Mesodermal cell (in vitro differentiated cells): ENCODE measurements at regions not wholly inside any gene's neighbourhood (a gene's known extent, or its start where the extent isn't known, plus 50 kb on each side); places are given as distances from the start of the nearest gene placed in this dataset.

ENCODE experiments used
- H3K27ac ChIP-seq: 2 replicates; pipeline ENCODE4 v1.7.0; 2013; ENCODE audit warnings: mild to moderate bottlenecking, low read depth, low read length, moderate library complexity; ENCODE audit not compliant: severe bottlenecking
- H3K36me3 ChIP-seq: 2 replicates; pipeline ENCODE4 v1.7.1; 2013; ENCODE audit warnings: mild to moderate bottlenecking, low read length, moderate library complexity; ENCODE audit not compliant: control insufficient read depth, insufficient read depth
- H3K4me1 ChIP-seq: one replicate; pipeline ENCODE4 v1.7.1; 2013; ENCODE audit warnings: mild to moderate bottlenecking, low read length; ENCODE audit not compliant: insufficient read depth, control insufficient read depth, poor library complexity, severe bottlenecking
- H3K4me3 ChIP-seq: 2 replicates; pipeline ENCODE4 v1.7.0; 2013; ENCODE audit warnings: low read length, control low read depth, mild to moderate bottlenecking; ENCODE audit not compliant: insufficient read depth, poor library complexity, severe bottlenecking; ENCODE audit errors: extremely low read depth
- H3K9me3 ChIP-seq: 2 replicates; pipeline ENCODE4 v1.7.1; 2013; ENCODE audit warnings: mild to moderate bottlenecking, low read length, moderate library complexity; ENCODE audit not compliant: control insufficient read depth
- WGBS, 2 experiments: methylation state at CpG; one replicate each; pipeline ENCODE4 v1.1.5; 2013; ENCODE audit warnings: missing lambda C conversion rate in 2 of 2; ENCODE audit not compliant: insufficient coverage in 2 of 2; 5-methylcytosine and 5-hydroxymethylcytosine counted together

GRCh38 chr2:155209696-155210450 is 511.4 kb downstream of the KCNJ3 start:
- Histone ChIP-seq H3K4me3 (no peak overlapping the region), H3K4me1 (no peaks in the 10 kb centered on the region), H3K9me3 (no peaks in the 10 kb centered on the region), H3K36me3 (no peaks in the 10 kb centered on the region), H3K27ac (no peak overlapping the region)
- 100% methylated on average over 1 of the region's 2 CpGs for WGBS, 2 experiments

- Histone ChIP-seq H3K4me3 (no peak overlapping the region), H3K4me1 (no peaks in the 10 kb centered on the region), H3K9me3 (no peaks in the 10 kb centered on the region), H3K36me3 (no peaks in the 10 kb centered on the region), H3K27ac (no peak overlapping the region)
- no CpG with 5 or more reads among the region's 1 CpG for WGBS, 2 experiments
Observed at GRCh38 chr2:155203178-155203577, 504.7 kb downstream of the KCNJ3 start.

- H3K4me3 ChIP-seq: no peak overlapping the region
Observed at GRCh38 chr2:155200753-155201152, 502.3 kb downstream of the KCNJ3 start.

GRCh38 chr2:155190342-155190741 is 491.8 kb downstream of the KCNJ3 start:
- no peaks in the 10 kb centered on the region for H3K9me3 ChIP-seq
- H3K4me1 ChIP-seq: no peaks in the 10 kb centered on the region
- no peak overlapping the region for H3K4me3 ChIP-seq
- H3K27ac ChIP-seq: no peak overlapping the region
- H3K36me3 ChIP-seq: no peaks in the 10 kb centered on the region

More at GRCh38 chr2:155200753-155201152, 502.3 kb downstream of the KCNJ3 start:
- Histone ChIP-seq H3K36me3 (no peaks in the 10 kb centered on the region), H3K4me1 (no peaks in the 10 kb centered on the region), H3K9me3 (no peaks in the 10 kb centered on the region), H3K27ac (no peak overlapping the region)

- no peaks in the 10 kb centered on the region for H3K4me1 ChIP-seq
- H3K36me3 ChIP-seq: no peaks in the 10 kb centered on the region
- no peak overlapping the region for H3K4me3 ChIP-seq
- no peaks in the 10 kb centered on the region for H3K9me3 ChIP-seq
- WGBS, 2 experiments: 90% methylated on average over 2 of the region's 3 CpGs; no CpG with 5 or more reads in 1 of the 2 experiments
- H3K27ac ChIP-seq: no peak overlapping the region
Observed at GRCh38 chr2:155178921-155179320, 480.4 kb downstream of the KCNJ3 start.

- Histone ChIP-seq H3K9me3 (no peaks in the 10 kb centered on the region), H3K4me3 (no peak overlapping the region), H3K4me1 (no peaks in the 10 kb centered on the region), H3K27ac (no peak overlapping the region), H3K36me3 (no peaks in the 10 kb centered on the region)
- WGBS, 2 experiments: 80 to 86% methylated on average over 1 of the region's 1 CpG
Observed at GRCh38 chr2:155176345-155176744, 477.9 kb downstream of the KCNJ3 start.

- Histone ChIP-seq H3K27ac (no peak overlapping the region), H3K4me1 (no peaks in the 10 kb centered on the region), H3K36me3 (no peaks in the 10 kb centered on the region), H3K9me3 (no peaks in the 10 kb centered on the region), H3K4me3 (no peak overlapping the region)
- no CpG with 5 or more reads among the region's 5 CpGs for WGBS, 2 experiments
Observed at GRCh38 chr2:155169317-155169716, 470.8 kb downstream of the KCNJ3 start.

GRCh38 chr2:155162494-155162893 is 464.0 kb downstream of the KCNJ3 start:
- Histone ChIP-seq H3K9me3 (no peaks in the 10 kb centered on the region), H3K4me3 (no peak overlapping the region), H3K36me3 (no peaks in the 10 kb centered on the region), H3K27ac (no peak overlapping the region), H3K4me1 (no peaks in the 10 kb centered on the region)
- no CpG with 5 or more reads among the region's 1 CpG for WGBS, 2 experiments

- H3K4me1 ChIP-seq: no peaks in the 10 kb centered on the region
- no peak overlapping the region for H3K4me3 ChIP-seq
- no peak overlapping the region for H3K27ac ChIP-seq
- no peaks in the 10 kb centered on the region for H3K9me3 ChIP-seq
- H3K36me3 ChIP-seq: no peaks in the 10 kb centered on the region
Observed at GRCh38 chr2:155161314-155161713, 462.8 kb downstream of the KCNJ3 start.

GRCh38 chr2:155157711-155158110 is 459.2 kb downstream of the KCNJ3 start:
- WGBS, 2 experiments: 83% methylated on average over 1 of the region's 2 CpGs; no CpG with 5 or more reads in 1 of the 2 experiments
- Histone ChIP-seq H3K27ac (no peak overlapping the region), H3K36me3 (no peaks in the 10 kb centered on the region)

GRCh38 chr2:155157065-155157464 is 458.6 kb downstream of the KCNJ3 start:
- no peak overlapping the region for H3K27ac ChIP-seq
- H3K4me1 ChIP-seq: no peaks in the 10 kb centered on the region
- H3K9me3 ChIP-seq: no peaks in the 10 kb centered on the region
- no peaks in the 10 kb centered on the region for H3K36me3 ChIP-seq
- WGBS, 2 experiments: 82% methylated on average over 1 of the region's 3 CpGs; no CpG with 5 or more reads in 1 of the 2 experiments
- no peak overlapping the region for H3K4me3 ChIP-seq

More at GRCh38 chr2:155157711-155158110, 459.2 kb downstream of the KCNJ3 start:
- Histone ChIP-seq H3K4me1 (no peaks in the 10 kb centered on the region), H3K9me3 (no peaks in the 10 kb centered on the region), H3K4me3 (no peak overlapping the region)
